ENCODE measurements at regions not wholly inside any gene's neighbourhood (a gene's known extent, or its start where the extent isn't known, plus 50 kb on each side); places are given as distances from the start of the nearest gene placed in this dataset.
A peak's percentile ranks its signal among the peaks of the same experiment; 100 is the strongest.
"Not testable (repeated sequence)": the region's sequence is repeated elsewhere in the genome, so short reads cannot be mapped to it uniquely, and the experiment has no call there.

DNA sequence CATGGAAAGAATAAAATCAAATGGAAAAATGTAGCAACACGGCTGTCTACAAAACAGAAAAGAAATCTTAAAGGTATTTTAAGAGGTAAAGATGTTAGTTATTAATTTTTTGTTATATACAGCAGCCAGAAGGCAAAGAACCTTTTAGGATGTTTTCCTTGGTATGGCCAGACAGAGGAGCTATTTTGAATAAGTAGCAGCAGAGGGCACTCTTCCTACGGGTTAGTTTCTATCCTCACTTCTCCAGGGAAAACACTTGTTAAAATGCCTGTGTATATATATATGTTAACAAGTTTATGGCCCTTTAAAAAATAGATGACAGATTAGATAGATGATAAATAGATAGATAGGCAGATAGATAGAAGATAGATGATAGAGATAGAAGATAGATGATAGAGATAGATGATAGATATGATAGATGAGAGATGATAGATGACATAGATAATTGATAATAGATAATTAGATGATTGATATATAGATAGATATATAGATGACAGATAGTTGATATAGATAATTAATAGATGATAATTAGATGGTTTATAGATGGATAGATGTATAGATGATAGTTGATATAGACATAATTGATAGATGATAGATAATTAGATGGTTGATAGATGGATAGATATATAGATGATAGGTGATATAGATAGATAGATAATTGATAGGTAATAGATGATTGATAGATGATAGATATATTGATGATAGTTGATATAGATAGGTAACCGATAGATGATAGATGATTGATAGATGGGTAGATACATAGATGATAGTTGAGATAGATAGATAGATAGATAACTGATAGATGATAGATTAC lies 57.8 kb upstream of the WIPF3 start:
- no peaks in the 10 kb centered on the region for H3K36me3 ChIP-seq
- H3K4me1 ChIP-seq: peaks cover 0 to 11% (median 3%) of the 10 kb centered on the region in 4 donors
- ATAC-seq (peak; percentile 54 to 77 (median 68)), DNase-seq (no peak)
- H3K9me3 ChIP-seq: no peaks in the 10 kb centered on the region
- TF ChIP-seq, protein P1, sequence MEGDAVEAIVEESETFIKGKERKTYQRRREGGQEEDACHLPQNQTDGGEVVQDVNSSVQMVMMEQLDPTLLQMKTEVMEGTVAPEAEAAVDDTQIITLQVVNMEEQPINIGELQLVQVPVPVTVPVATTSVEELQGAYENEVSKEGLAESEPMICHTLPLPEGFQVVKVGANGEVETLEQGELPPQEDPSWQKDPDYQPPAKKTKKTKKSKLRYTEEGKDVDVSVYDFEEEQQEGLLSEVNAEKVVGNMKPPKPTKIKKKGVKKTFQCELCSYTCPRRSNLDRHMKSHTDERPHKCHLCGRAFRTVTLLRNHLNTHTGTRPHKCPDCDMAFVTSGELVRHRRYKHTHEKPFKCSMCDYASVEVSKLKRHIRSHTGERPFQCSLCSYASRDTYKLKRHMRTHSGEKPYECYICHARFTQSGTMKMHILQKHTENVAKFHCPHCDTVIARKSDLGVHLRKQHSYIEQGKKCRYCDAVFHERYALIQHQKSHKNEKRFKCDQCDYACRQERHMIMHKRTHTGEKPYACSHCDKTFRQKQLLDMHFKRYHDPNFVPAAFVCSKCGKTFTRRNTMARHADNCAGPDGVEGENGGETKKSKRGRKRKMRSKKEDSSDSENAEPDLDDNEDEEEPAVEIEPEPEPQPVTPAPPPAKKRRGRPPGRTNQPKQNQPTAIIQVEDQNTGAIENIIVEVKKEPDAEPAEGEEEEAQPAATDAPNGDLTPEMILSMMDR (IDR thresholded peaks at IDR 0.05): peak; percentile 31 to 62 (median 45)
- TF ChIP-seq POLR2A (IDR thresholded peaks at IDR 0.05): no peak
- WGBS (ENCODE audit: insufficient coverage, low coverage, low lambda C conversion rate, missing lambda C conversion rate): 29% methylated on average over 3 of the region's 3 CpGs
- intact Hi-C loops (cut with DNase I): no loop called here
- H3K4me3 ChIP-seq: no peak overlapping the region
- no peaks in the 10 kb centered on the region for H3K27me3 ChIP-seq
- no peak overlapping the region for H3K27ac ChIP-seq

DNA sequence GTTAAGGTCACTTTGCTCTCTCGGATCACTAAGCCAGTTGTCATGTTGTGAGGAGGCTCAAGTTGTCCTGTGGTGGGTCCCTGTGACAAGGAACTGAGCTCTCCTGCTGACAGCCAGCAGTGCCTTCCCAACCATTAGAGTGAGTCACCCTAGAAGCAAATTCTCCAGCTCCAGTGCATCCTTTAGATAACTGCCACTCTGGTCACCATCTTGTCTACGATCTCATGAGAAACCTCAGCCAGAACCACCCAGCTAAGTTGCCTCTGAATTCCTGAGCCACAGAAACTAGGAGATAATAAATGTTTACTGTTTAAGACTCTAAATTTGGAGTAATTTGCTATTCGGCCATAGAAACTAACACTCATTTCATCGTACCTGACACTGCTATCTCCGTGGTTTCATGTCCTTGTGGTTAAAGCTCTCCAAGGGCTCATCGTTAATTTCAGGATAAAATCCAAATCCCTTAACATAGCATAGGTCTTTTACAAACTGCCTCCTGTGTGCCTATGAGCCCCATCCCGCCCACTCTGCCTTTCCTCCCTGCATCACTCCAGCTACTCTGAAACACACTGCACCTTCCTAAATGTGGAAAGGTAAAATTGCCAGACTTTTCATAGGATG lies 56.5 kb upstream of the WIPF3 start:
- intact Hi-C loops (cut with DNase I): loop anchor here in 1 of 2 donors (10.0 kb wide), 1 partner anchor 175 kb away; no protein-coding TSS in a partner anchor
- no peak for ATAC-seq
- TF ChIP-seq POLR2A (IDR thresholded peaks at IDR 0.05): no peak
- TF ChIP-seq, protein P1 (IDR thresholded peaks at IDR 0.05): no peak

DNA sequence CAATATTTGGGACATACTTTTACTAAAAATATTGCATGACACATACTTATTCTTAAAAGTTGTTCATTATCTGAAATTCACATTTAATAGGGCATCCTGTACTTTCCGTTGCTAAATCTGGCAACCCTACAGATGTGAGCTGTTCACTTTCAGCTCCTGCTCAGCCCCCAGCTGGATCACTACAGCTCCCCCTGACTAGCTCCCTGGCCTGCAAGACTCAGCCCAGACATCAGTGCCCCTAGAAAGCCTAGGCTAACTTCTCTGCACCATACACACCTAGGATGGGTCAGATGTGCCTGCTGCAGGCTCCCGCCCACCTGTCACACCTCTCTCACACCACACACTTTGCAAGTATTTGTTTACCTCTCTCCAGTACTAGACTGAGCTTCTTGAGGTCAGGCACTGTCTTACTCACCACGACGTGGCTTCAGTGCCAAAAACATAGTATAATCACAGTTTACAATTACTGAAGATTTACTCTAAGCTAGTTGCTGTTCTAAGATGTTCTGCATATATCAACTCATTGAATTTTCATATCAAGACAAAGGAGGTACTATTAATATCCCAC lies 55.9 kb upstream of the WIPF3 start:
- peaks cover 0 to 11% (median 3%) of the 10 kb centered on the region in 4 donors for H3K4me1 ChIP-seq
- not testable (repeated sequence) for H3K9me3 ChIP-seq, DNase-seq, H3K4me3 ChIP-seq, ATAC-seq, H3K36me3 ChIP-seq, H3K27me3 ChIP-seq, H3K27ac ChIP-seq
- 64% methylated on average over 4 of the region's 4 CpGs for WGBS (ENCODE audit: insufficient coverage, low coverage, low lambda C conversion rate, missing lambda C conversion rate)
- intact Hi-C loops (cut with DNase I): loop anchor here in 1 of 2 donors (10.0 kb wide), 1 partner anchor 174 kb away; no protein-coding TSS in a partner anchor

More for the DNA sequence above, 56.5 kb upstream of the WIPF3 start:
- Histone ChIP-seq H3K9me3 (no peaks in the 10 kb centered on the region), H3K4me3 (no peak overlapping the region), H3K4me1 (peaks cover 0 to 11% (median 3%) of the 10 kb centered on the region in 4 donors), H3K27ac (no peak overlapping the region), H3K36me3 (no peaks in the 10 kb centered on the region), H3K27me3 (no peaks in the 10 kb centered on the region)
- 67% methylated on average over 7 of the region's 7 CpGs for WGBS (ENCODE audit: insufficient coverage, low coverage, low lambda C conversion rate, missing lambda C conversion rate)
- DNase-seq: no peak

DNA sequence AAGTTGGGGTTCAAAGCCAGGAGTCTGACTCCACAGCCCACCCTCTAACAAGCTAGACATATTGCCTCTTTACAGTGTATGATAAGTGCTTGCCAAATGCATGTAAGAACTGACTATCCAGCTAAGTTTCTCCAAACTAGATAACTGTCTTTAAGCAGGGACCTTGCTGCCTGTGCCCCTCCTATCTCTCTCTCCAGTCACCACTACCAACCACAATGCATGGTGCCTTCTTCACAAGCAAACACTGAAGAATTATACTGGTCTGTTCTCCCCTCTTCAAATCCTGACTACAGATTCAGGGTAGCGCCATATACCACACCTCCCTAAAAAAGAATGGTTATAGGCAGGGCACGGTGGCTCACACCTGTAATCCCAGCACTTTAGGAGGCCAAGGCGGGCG lies 55.3 kb upstream of the WIPF3 start:
- peaks cover 0 to 11% (median 3%) of the 10 kb centered on the region in 4 donors for H3K4me1 ChIP-seq
- WGBS (ENCODE audit: insufficient coverage, low coverage, low lambda C conversion rate, missing lambda C conversion rate): 86% methylated on average over 4 of the region's 4 CpGs
- DNase-seq, H3K27me3 ChIP-seq, H3K4me3 ChIP-seq, H3K36me3 ChIP-seq, H3K9me3 ChIP-seq, ATAC-seq, H3K27ac ChIP-seq: not testable (repeated sequence)
- intact Hi-C loops (cut with DNase I): loop anchor here in 1 of 2 donors (10.0 kb wide), 1 partner anchor 174 kb away; no protein-coding TSS in a partner anchor

DNA sequence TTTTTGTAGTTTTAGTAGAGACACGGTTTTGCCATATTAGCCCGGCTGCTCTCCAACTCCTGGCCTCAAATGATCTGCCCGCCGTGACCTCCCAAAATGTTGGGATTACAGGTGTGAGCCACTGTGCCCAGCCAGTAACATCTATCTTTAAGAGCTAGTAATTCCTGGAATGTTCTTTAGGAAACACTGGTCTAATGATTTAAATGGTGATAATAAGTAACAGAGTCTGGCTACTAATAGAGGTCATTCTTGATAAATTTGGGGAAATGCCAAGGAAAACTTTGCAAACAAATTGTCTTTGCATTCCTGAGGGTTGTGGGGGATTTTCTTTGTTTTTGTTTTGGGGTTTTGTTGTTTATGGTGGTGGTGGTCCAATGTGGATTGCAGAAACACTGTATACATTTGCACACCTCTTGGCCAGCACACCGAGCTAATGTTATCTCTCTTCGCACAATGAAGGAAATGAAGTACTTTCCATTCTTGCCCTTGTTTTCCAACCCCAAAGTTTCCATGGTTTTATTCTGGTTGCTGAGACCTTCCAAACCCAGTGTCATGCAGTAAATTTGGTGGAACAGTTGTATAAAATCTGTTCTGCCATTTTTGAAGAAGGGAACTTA lies 51.3 kb upstream of the WIPF3 start:
- Histone ChIP-seq H3K27me3 (no peaks in the 10 kb centered on the region), H3K27ac (no peak overlapping the region), H3K36me3 (no peaks in the 10 kb centered on the region), H3K9me3 (no peaks in the 10 kb centered on the region), H3K4me3 (no peak overlapping the region), H3K4me1 (no peaks in the 10 kb centered on the region)
- WGBS (ENCODE audit: insufficient coverage, low coverage, low lambda C conversion rate, missing lambda C conversion rate): 46% methylated on average over 6 of the region's 6 CpGs
- no peak for ATAC-seq
- no peak for TF ChIP-seq POLR2A (IDR thresholded peaks at IDR 0.05)
- TF ChIP-seq, protein P1 (IDR thresholded peaks at IDR 0.05): no peak
- no peak for DNase-seq
- intact Hi-C loops (cut with DNase I): loop anchor here in 1 of 2 donors (10.0 kb wide), 1 partner anchor 170 kb away; no protein-coding TSS in a partner anchor

Data from right lobe of liver (tissue), 6 donors.